MM.1S (cell line): ENCODE measurements at regions not wholly inside any gene's neighbourhood (a gene's known extent, or its start where the extent isn't known, plus 50 kb on each side); places are given as distances from the start of the nearest gene placed in this dataset.

ENCODE experiments used
- DNase-seq: peaks from one replicate; pipeline ENCODE4 v3.0.0-alpha.2; 2015
- H2AFZ ChIP-seq: fragments of 300-600 bp; sonication (generic); 2 replicates; pipeline ENCODE4 v1.6.0; 2016; ENCODE audit warnings: antibody characterized with exemption, low read length
- H3F3A ChIP-seq: fragments of 300-600 bp; sonication (generic); 2 replicates; pipeline ENCODE4 v1.6.1; 2016; ENCODE audit warnings: mild to moderate bottlenecking, antibody characterized with exemption, low read length, moderate library complexity, mixed read lengths; ENCODE audit not compliant: insufficient read depth
- H3K27ac ChIP-seq: fragments of 300-600 bp; sonication (generic); 2 replicates; pipeline ENCODE4 v1.5.1; 2016; ENCODE audit warnings: mild to moderate bottlenecking, low read length
- H3K27me3 ChIP-seq: fragments of 300-600 bp; sonication (generic); replicated peaks from 2 replicates; pipeline ENCODE4 v1.6.0; 2016; ENCODE audit warnings: low read length; ENCODE audit not compliant: insufficient read depth
- H3K36me3 ChIP-seq: fragments of 300-600 bp; sonication (generic); replicated peaks from 2 replicates; pipeline ENCODE4 v1.6.1; 2016; ENCODE audit warnings: mild to moderate bottlenecking, low read length, mixed read lengths; ENCODE audit not compliant: insufficient read depth
- H3K4me1 ChIP-seq: fragments of 300-600 bp; sonication (generic); 2 replicates; pipeline ENCODE4 v1.6.1; 2016; ENCODE audit warnings: low read length, mixed read lengths
- H3K4me2 ChIP-seq: fragments of 300-600 bp; sonication (generic); 2 replicates; pipeline ENCODE4 v1.6.0; 2016; ENCODE audit warnings: low read depth, low read length
- H3K4me3 ChIP-seq: fragments of 300-600 bp; sonication (generic); 2 replicates; pipeline ENCODE4 v1.5.1; 2016; ENCODE audit warnings: low read length, mixed read lengths
- H3K79me2 ChIP-seq: fragments of 300-600 bp; sonication (generic); 2 replicates; pipeline ENCODE4 v1.6.1; 2016; ENCODE audit warnings: mixed run types, low read length, mixed read lengths
- H3K9ac ChIP-seq: fragments of 300-600 bp; sonication (generic); 2 replicates; pipeline ENCODE4 v1.6.1; 2016; ENCODE audit warnings: low read length, mixed read lengths
- H3K9me2 ChIP-seq: fragments of 300-600 bp; sonication (generic); replicated peaks from 2 replicates; pipeline ENCODE4 v1.6.1; 2016; ENCODE audit warnings: mild to moderate bottlenecking, low read length, mixed read lengths; ENCODE audit not compliant: insufficient read depth
- H3K9me3 ChIP-seq: fragments of 300-600 bp; sonication (generic); replicated peaks from 2 replicates; pipeline ENCODE4 v1.6.1; 2016; ENCODE audit warnings: mild to moderate bottlenecking, low read length, mixed read lengths; ENCODE audit not compliant: insufficient read depth
- H4K20me1 ChIP-seq: fragments of 300-600 bp; sonication (generic); 2 replicates; pipeline ENCODE4 v1.6.1; 2016; ENCODE audit warnings: mild to moderate bottlenecking, low read length, moderate library complexity, mixed read lengths; ENCODE audit not compliant: insufficient read depth
- CTCF ChIP-seq: fragments of 300-600 bp; sonication (generic); IDR thresholded peaks from 2 replicates; pipeline ENCODE4 v1.5.1; 2016; ENCODE audit warnings: antibody characterized with exemption, low read length, mixed read lengths
- EZH2 ChIP-seq: fragments of 300-600 bp; sonication (generic); optimal IDR thresholded peaks from 2 replicates; pipeline ENCODE3; 2017; ENCODE audit warnings: low read depth, mild to moderate bottlenecking, antibody characterized with exemption, low read length, mixed read lengths
- EZH2phosphoT487 ChIP-seq: fragments of 300-600 bp; sonication (generic); IDR thresholded peaks from 2 replicates; pipeline ENCODE4 v1.6.1; 2018; ENCODE audit warnings: antibody characterized with exemption, low read length

GRCh38 chr16:73852561-73852960, 444.1 kb upstream of the PSMD7 start:
- no peaks in the 10 kb centered on the region for H4K20me1 ChIP-seq
- no peaks in the 10 kb centered on the region for H3K36me3 ChIP-seq
- TF ChIP-seq CTCF (no peak), EZH2phosphoT487 (no peak), EZH2 (no peak)
- H3K27ac ChIP-seq = no peak overlapping the region
- H3K9ac ChIP-seq = no peak overlapping the region
- H3K4me1 ChIP-seq = no peaks in the 10 kb centered on the region
- no peaks in the 10 kb centered on the region for H3K27me3 ChIP-seq
- H3F3A ChIP-seq = no peaks in the 10 kb centered on the region
- H3K9me2 ChIP-seq = no peaks in the 10 kb centered on the region
- DNase-seq = no peak
- H3K4me2 ChIP-seq = no peak overlapping the region
- H3K9me3 ChIP-seq = no peaks in the 10 kb centered on the region
- H3K4me3 ChIP-seq = no peak overlapping the region
- H2AFZ ChIP-seq = no peak overlapping the region
- H3K79me2 ChIP-seq = no peaks in the 10 kb centered on the region

DNA sequence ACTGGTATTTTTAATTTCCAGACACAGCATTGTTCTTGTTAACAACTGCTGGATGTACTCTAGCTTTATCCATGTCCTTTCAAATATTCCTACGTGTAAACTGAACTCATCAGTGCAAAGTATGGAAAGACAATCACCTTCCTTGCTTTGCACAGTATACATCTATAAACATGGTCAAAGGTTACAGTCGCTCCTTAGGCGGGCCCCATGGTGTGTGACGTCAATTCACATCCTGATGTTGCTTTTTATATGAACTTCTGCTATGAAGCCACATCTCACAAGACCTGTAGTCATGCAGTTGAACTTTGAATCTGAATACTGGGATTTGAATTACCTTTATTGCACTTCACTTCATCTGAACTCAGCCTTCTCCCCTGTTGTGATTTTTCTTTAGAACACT, 447.6 kb upstream of the PSMD7 start:
- no peaks in the 10 kb centered on the region for H3K36me3 ChIP-seq
- no peak overlapping the region for H3K27ac ChIP-seq
- H3K4me2 ChIP-seq = no peak overlapping the region
- H3K9me2 ChIP-seq = no peaks in the 10 kb centered on the region
- H4K20me1 ChIP-seq = no peaks in the 10 kb centered on the region
- DNase-seq = no peak
- H3K27me3 ChIP-seq = no peaks in the 10 kb centered on the region
- H3K4me1 ChIP-seq = no peaks in the 10 kb centered on the region
- no peaks in the 10 kb centered on the region for H3F3A ChIP-seq
- no peaks in the 10 kb centered on the region for H3K79me2 ChIP-seq
- H2AFZ ChIP-seq = no peak overlapping the region
- H3K4me3 ChIP-seq = no peak overlapping the region
- TF ChIP-seq EZH2 = no peak
- no peak for TF ChIP-seq EZH2phosphoT487
- no peak for TF ChIP-seq CTCF
- H3K9ac ChIP-seq = no peak overlapping the region
- no peaks in the 10 kb centered on the region for H3K9me3 ChIP-seq

DNA sequence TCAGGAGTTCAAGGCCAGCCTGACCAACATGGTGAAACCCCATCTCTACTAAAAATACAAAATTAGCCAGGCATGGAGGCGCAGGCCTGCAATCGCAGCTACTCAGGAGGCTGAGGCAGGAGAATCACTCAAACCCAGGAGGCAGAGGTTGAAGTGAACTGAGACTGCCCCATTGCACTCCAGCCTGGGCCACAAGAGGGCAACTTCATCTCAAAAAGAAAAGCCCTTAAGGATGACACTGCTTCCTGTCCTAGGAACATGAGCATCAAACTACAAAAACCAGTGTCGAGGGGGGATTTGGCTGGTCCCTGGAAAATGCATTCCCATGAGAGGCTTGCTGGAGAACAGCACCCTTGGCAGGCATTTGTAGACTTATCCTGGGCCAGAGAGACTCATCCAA, 449.5 kb upstream of the PSMD7 start:
- no peaks in the 10 kb centered on the region for H3K4me1 ChIP-seq
- no peaks in the 10 kb centered on the region for H3K79me2 ChIP-seq
- H3K27ac ChIP-seq = no peak overlapping the region
- no peak for TF ChIP-seq CTCF
- TF ChIP-seq EZH2 = no peak
- no peak for TF ChIP-seq EZH2phosphoT487
- no peaks in the 10 kb centered on the region for H3K9me2 ChIP-seq
- H3K9me3 ChIP-seq = no peaks in the 10 kb centered on the region
- DNase-seq = no peak
- H3F3A ChIP-seq = no peaks in the 10 kb centered on the region
- no peak overlapping the region for H2AFZ ChIP-seq
- no peaks in the 10 kb centered on the region for H4K20me1 ChIP-seq
- H3K9ac ChIP-seq = no peak overlapping the region
- H3K4me2 ChIP-seq = no peak overlapping the region
- no peaks in the 10 kb centered on the region for H3K36me3 ChIP-seq
- no peaks in the 10 kb centered on the region for H3K27me3 ChIP-seq
- H3K4me3 ChIP-seq = no peak overlapping the region

DNA sequence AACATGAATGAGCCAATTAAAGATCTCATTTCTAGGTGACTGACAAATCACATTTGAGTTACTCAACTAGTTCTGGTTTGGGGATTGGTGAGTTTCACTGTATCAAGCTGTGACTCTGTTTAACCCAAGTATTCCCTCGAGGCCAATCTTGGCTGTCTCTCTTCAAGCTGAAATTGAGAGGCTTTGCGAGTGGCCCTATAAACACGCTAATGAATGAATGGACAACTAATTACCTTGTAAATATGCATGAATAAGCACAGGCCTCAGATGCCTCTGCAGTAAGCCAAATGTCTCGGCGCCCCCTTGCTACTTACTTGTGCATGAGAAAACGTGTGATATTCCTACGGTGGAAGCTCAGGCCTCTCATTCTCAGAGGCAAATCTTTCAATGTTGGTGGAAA, 450.3 kb upstream of the PSMD7 start:
- Histone ChIP-seq H3K27me3 (no peaks in the 10 kb centered on the region), H3K9me2 (no peaks in the 10 kb centered on the region), H4K20me1 (no peaks in the 10 kb centered on the region), H3K9me3 (no peaks in the 10 kb centered on the region), H3K9ac (no peak overlapping the region), H3K4me2 (no peak overlapping the region), H3K36me3 (no peaks in the 10 kb centered on the region), H3K4me3 (no peak overlapping the region), H3K79me2 (no peaks in the 10 kb centered on the region), H3K27ac (no peak overlapping the region), H3K4me1 (no peaks in the 10 kb centered on the region), H2AFZ (no peak overlapping the region), H3F3A (no peaks in the 10 kb centered on the region)
- no peak for TF ChIP-seq EZH2phosphoT487
- TF ChIP-seq CTCF = no peak
- no peak for TF ChIP-seq EZH2
- DNase-seq = no peak
